ENCODE measurements at regions not wholly inside any gene's neighbourhood (a gene's known extent, or its start where the extent isn't known, plus 50 kb on each side); places are given as distances from the start of the nearest gene placed in this dataset.

GRCh38 chr4:111712093-111712677 lies 433.1 kb upstream of the FAM241A start:
- DNase-seq (ENCODE audit: low read depth), result no peak
- TF ChIP-seq CTCF (conservative IDR thresholded peaks at IDR 0.05; ENCODE audit: low read depth, low read length), result no peak
- H3K4me3 ChIP-seq (ENCODE audit: low read depth, low read length), result no peak overlapping the region

- TF ChIP-seq CTCF (conservative IDR thresholded peaks at IDR 0.05; ENCODE audit: low read depth, low read length), result no peak
- no peak overlapping the region for H3K4me3 ChIP-seq (ENCODE audit: low read depth, low read length)
- no peak for DNase-seq (ENCODE audit: low read depth)
Observed at GRCh38 chr4:111713276-111713675, 432.0 kb upstream of the FAM241A start.

- DNase-seq (ENCODE audit: low read depth), result no peak
- TF ChIP-seq CTCF (conservative IDR thresholded peaks at IDR 0.05; ENCODE audit: low read depth, low read length), result no peak
- no peak overlapping the region for H3K4me3 ChIP-seq (ENCODE audit: low read depth, low read length)
Observed at GRCh38 chr4:111717921-111718320, 427.3 kb upstream of the FAM241A start.

GRCh38 chr4:111718763-111719559 lies 426.3 kb upstream of the FAM241A start:
- H3K4me3 ChIP-seq (ENCODE audit: low read depth, low read length), result no peak overlapping the region
- DNase-seq (ENCODE audit: low read depth), result no peak
- TF ChIP-seq CTCF (conservative IDR thresholded peaks at IDR 0.05; ENCODE audit: low read depth, low read length), result no peak

GRCh38 chr4:111720866-111721265 lies 424.4 kb upstream of the FAM241A start:
- no peak for TF ChIP-seq CTCF (conservative IDR thresholded peaks at IDR 0.05; ENCODE audit: low read depth, low read length)
- no peak for DNase-seq (ENCODE audit: low read depth)

GRCh38 chr4:111722213-111722720 lies 423.0 kb upstream of the FAM241A start:
- H3K4me3 ChIP-seq (ENCODE audit: low read depth, low read length), result no peak overlapping the region
- DNase-seq (ENCODE audit: low read depth), result no peak
- TF ChIP-seq CTCF (conservative IDR thresholded peaks at IDR 0.05; ENCODE audit: low read depth, low read length), result no peak

More at GRCh38 chr4:111720866-111721265, 424.4 kb upstream of the FAM241A start:
- no peak overlapping the region for H3K4me3 ChIP-seq (ENCODE audit: low read depth, low read length)
